Neutrophil (primary cell): ENCODE measurements at regions not wholly inside any gene's neighbourhood (a gene's known extent, or its start where the extent isn't known, plus 50 kb on each side); places are given as distances from the start of the nearest gene placed in this dataset.

Experiments
- H3K27ac ChIP-seq: fragments of 200-600 bp; sonication (generic); 2 replicates; pipeline ENCODE4 v1.5.1; 2016; ENCODE audit warnings: mild to moderate bottlenecking, moderate library complexity
- H3K27me3 ChIP-seq: fragments of 200-600 bp; sonication (generic); 2 replicates; pipeline ENCODE4 v1.6.0; 2016; ENCODE audit warnings: mild to moderate bottlenecking
- H3K36me3 ChIP-seq: fragments of 200-600 bp; sonication (generic); 2 replicates; pipeline ENCODE4 v1.5.1; 2017
- H3K4me1 ChIP-seq, 2 experiments: fragments of 200-600 bp in 1 of 2; sonication (generic) in 1 of 2; 1 replicate in 1 of 2; 2 replicates in 1 of 2; pipeline versions ENCODE4 v1.5.1 to v1.6.1; 2013 to 2016; ENCODE audit warnings: low read depth in 1 of 2, low read length in 1 of 2, mild to moderate bottlenecking in 1 of 2, moderate library complexity in 1 of 2; ENCODE audit not compliant: control insufficient read depth in 1 of 2, insufficient read depth in 1 of 2
- H3K4me3 ChIP-seq, 2 experiments: fragments of 200-600 bp in 1 of 2; sonication (generic) in 1 of 2; 1 replicate in 1 of 2; 2 replicates in 1 of 2; pipeline ENCODE4 v1.5.1; 2013 to 2016; ENCODE audit warnings: low read depth in 1 of 2, low read length in 1 of 2, mild to moderate bottlenecking in 1 of 2, moderate library complexity in 1 of 2
- H3K9me3 ChIP-seq: fragments of 200-600 bp; sonication (generic); 2 replicates; pipeline ENCODE4 v1.5.1; 2016
- TF ChIP-seq, protein P1 (sequence below): fragments of 200-600 bp; sonication (generic); IDR thresholded peaks from 2 replicates; pipeline ENCODE4 v1.5.1; 2016; ENCODE audit warnings: antibody characterized with exemption

DNA sequence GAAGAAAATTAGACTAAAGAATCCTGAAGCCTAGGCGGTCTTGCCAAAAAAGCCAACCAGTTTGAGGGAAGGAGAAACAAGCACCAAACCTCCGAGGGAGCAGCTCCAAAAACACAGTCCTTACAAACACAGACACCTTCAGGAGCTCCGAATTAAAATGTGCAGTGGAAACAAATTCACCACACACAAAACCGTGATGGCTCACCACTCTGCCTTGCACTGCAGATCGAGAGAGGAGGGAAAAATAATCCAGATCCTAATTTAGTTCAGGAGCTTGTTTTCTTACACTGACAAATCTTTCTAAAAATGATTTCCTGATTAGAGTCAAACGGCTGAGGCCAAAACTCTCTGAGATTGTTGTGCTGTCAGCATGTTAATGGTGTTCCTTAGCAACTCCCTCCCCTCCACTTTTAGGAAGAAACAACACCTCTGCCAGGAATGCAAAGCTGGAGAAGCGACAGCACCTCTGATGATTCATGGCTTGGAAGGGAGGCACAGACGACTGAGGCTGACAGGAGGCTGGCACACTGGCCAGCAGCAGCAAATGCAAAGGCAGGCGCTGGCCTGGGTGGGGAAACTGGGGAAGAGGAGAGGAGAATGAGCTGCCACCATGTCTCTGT is 249.4 kb upstream of the KLHL29 start:
- Histone ChIP-seq H3K4me1 (no peaks in the 10 kb centered on the region), H3K4me3 (no peak overlapping the region), H3K27ac (no peak overlapping the region), H3K27me3 (no peaks in the 10 kb centered on the region), H3K36me3 (no peaks in the 10 kb centered on the region), H3K9me3 (no peaks in the 10 kb centered on the region)
- TF ChIP-seq, protein P1, sequence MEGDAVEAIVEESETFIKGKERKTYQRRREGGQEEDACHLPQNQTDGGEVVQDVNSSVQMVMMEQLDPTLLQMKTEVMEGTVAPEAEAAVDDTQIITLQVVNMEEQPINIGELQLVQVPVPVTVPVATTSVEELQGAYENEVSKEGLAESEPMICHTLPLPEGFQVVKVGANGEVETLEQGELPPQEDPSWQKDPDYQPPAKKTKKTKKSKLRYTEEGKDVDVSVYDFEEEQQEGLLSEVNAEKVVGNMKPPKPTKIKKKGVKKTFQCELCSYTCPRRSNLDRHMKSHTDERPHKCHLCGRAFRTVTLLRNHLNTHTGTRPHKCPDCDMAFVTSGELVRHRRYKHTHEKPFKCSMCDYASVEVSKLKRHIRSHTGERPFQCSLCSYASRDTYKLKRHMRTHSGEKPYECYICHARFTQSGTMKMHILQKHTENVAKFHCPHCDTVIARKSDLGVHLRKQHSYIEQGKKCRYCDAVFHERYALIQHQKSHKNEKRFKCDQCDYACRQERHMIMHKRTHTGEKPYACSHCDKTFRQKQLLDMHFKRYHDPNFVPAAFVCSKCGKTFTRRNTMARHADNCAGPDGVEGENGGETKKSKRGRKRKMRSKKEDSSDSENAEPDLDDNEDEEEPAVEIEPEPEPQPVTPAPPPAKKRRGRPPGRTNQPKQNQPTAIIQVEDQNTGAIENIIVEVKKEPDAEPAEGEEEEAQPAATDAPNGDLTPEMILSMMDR = no peak

DNA sequence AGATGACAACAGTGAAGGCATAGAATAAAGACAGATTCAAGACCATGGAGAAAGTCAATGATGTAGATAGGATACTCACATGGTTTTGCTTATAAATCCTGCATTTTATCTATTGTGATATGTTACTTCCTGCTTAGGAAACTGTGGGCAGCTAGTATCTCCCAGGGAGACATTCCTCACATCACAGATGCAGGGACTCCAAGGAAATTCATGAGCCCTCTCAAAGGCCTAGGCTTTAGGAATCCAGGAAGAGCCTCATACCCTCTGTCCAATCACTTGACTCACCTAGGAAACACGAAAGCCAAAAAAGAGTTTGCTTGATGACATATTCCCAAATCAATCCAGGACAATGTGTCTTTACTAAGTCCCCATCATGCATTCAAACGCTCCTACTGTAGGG is 247.8 kb upstream of the KLHL29 start:
- Histone ChIP-seq H3K9me3 (no peaks in the 10 kb centered on the region), H3K27ac (no peak overlapping the region), H3K4me1 (no peaks in the 10 kb centered on the region), H3K36me3 (no peaks in the 10 kb centered on the region), H3K27me3 (no peaks in the 10 kb centered on the region), H3K4me3 (no peak overlapping the region)
- TF ChIP-seq, protein P1 = no peak

DNA sequence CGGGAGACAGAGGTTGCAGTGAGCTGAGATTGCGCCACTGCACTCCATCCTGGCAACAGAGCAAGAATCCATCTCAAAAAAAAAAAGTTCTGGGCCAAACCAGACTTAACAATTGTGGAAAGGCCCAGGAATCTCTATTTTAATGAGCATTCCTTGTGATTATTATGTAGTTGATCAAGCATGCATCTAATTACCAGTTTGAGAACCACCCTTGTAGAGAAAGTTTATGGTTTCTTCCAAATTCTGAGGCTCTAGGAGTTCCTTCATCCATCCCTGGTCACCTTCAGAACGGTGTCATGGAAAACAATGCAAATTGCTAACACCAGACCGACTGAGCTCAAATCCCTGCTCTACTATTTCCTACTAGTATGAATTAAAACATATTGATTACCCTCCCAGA is 246.3 kb upstream of the KLHL29 start:
- no peaks in the 10 kb centered on the region for H3K27me3 ChIP-seq
- H3K4me1 ChIP-seq = no peaks in the 10 kb centered on the region
- H3K36me3 ChIP-seq = no peaks in the 10 kb centered on the region
- TF ChIP-seq, protein P1 = no peak
- H3K27ac ChIP-seq = no peak overlapping the region
- no peaks in the 10 kb centered on the region for H3K9me3 ChIP-seq
- H3K4me3 ChIP-seq = no peak overlapping the region

DNA sequence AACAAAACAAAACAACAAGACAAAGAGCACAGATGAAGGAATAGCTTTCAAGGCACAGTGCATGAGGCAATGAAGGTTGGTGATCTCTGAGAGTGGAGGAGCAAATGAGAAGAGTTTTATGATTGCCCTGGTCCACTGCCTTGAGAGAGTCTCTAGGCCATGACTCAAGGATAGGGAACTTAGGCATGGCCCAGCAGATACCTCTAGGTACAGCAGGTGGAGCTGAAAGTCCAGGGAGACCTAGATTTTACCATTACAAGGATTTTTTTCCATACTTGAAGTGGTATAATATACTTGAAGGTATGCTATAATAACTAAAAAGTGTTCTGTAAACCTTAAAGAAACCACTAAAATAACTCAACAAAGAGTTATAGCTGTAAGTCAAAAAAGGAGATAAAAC is 239.5 kb upstream of the KLHL29 start:
- Histone ChIP-seq H3K27me3 (no peaks in the 10 kb centered on the region), H3K4me1 (no peaks in the 10 kb centered on the region), H3K4me3 (no peak overlapping the region), H3K9me3 (no peaks in the 10 kb centered on the region), H3K27ac (no peak overlapping the region), H3K36me3 (no peaks in the 10 kb centered on the region)
- TF ChIP-seq, protein P1 = no peak

DNA sequence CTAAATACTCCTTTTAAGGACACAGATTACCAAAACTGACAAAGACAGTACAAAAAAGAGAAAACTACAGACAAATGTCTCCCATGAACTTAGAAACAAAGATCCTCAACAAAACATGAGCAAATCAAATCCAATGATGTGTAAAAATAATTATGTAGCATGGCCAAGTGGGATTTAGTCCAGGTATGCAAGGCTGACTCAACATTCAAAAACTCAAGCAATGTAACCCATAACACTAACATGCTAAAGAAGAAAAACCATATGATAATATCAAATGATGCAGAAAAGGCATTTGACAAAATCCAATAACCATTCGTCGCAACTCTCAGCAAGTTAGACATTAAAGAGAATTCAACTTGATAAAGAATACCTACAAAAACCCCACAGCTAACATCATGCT is 239.0 kb upstream of the KLHL29 start:
- Histone ChIP-seq H3K27me3 (no peaks in the 10 kb centered on the region), H3K9me3 (no peaks in the 10 kb centered on the region), H3K4me1 (no peaks in the 10 kb centered on the region), H3K27ac (no peak overlapping the region), H3K4me3 (no peak overlapping the region), H3K36me3 (no peaks in the 10 kb centered on the region)
- TF ChIP-seq, protein P1 = no peak

DNA sequence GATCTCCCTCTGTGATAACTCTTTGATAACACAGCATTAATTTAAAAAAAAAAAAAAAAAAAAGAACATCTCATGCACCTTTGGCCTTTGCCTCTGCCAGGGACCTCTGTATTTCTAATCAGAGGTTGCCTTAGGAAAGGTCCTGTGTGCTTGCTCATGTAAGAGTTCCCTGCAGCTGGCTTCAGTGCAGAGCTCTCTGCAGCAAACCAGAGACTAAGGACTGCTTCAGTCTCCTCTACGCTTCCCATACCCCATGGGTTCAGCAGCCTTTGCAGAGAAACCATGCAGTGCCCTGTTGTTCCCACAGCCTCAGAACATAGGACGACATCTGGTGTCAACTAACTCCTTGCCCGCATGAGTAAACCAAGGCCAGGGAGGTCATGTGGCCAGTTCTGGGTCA is 236.6 kb upstream of the KLHL29 start:
- no peaks in the 10 kb centered on the region for H3K4me1 ChIP-seq
- no peak overlapping the region for H3K4me3 ChIP-seq
- TF ChIP-seq, protein P1 = no peak
- no peaks in the 10 kb centered on the region for H3K9me3 ChIP-seq
- no peaks in the 10 kb centered on the region for H3K36me3 ChIP-seq
- H3K27me3 ChIP-seq = no peaks in the 10 kb centered on the region
- H3K27ac ChIP-seq = no peak overlapping the region
